GM12875 (cell line): ENCODE measurements at regions not wholly inside any gene's neighbourhood (a gene's known extent, or its start where the extent isn't known, plus 50 kb on each side); places are given as distances from the start of the nearest gene placed in this dataset.

Experiments
- H3K4me3 ChIP-seq: one replicate; pipeline ENCODE4 v1.5.1; 2011; ENCODE audit warnings: low read depth, low read length, control low read depth
- CTCF ChIP-seq: IDR thresholded peaks from 2 replicates; pipeline ENCODE4 v1.5.1; 2011; ENCODE audit warnings: low read depth, mild to moderate bottlenecking, control low read depth, inconsistent platforms, low read length, moderate library complexity, borderline replicate concordance; ENCODE audit not compliant: insufficient read depth

- TF ChIP-seq CTCF, result no peak
- no peak overlapping the region for H3K4me3 ChIP-seq
Observed at GRCh38 chr3:81307221-81307620, 454.2 kb downstream of the GBE1 start.

- H3K4me3 ChIP-seq, result no peak overlapping the region
- no peak for TF ChIP-seq CTCF
Observed at GRCh38 chr3:81303321-81303720, 458.1 kb downstream of the GBE1 start.

GRCh38 chr3:81302045-81302444 is 459.4 kb downstream of the GBE1 start:
- H3K4me3 ChIP-seq, result no peak overlapping the region
- peak; percentile 65 for TF ChIP-seq CTCF

GRCh38 chr3:81301230-81301629 is 460.2 kb downstream of the GBE1 start:
- no peak for TF ChIP-seq CTCF
- H3K4me3 ChIP-seq, result no peak overlapping the region

GRCh38 chr3:81300324-81300927 is 461.0 kb downstream of the GBE1 start:
- no peak overlapping the region for H3K4me3 ChIP-seq
- no peak for TF ChIP-seq CTCF

GRCh38 chr3:81299481-81299880 is 462.0 kb downstream of the GBE1 start:
- no peak for TF ChIP-seq CTCF
- no peak overlapping the region for H3K4me3 ChIP-seq

GRCh38 chr3:81295906-81296577 is 465.4 kb downstream of the GBE1 start:
- no peak for TF ChIP-seq CTCF

More at GRCh38 chr3:81295906-81296577, 465.4 kb downstream of the GBE1 start:
- no peak overlapping the region for H3K4me3 ChIP-seq
